ENCODE measurements at regions not wholly inside any gene's neighbourhood (a gene's known extent, or its start where the extent isn't known, plus 50 kb on each side); places are given as distances from the start of the nearest gene placed in this dataset.

GRCh38 chr5:128854931-128855330, 110.4 kb upstream of the SLC27A6 start:
- TF ChIP-seq CTCF (conservative IDR thresholded peaks at IDR 0.05; ENCODE audit: low read length) (no peak), EZH2phosphoT487 (IDR thresholded peaks at IDR 0.05; ENCODE audit: borderline replicate concordance, low read depth, low read length) (no peak)
